HFFc6 (cell line): ENCODE measurements at regions not wholly inside any gene's neighbourhood (a gene's known extent, or its start where the extent isn't known, plus 50 kb on each side); places are given as distances from the start of the nearest gene placed in this dataset.

Experiments used
- DNase-seq: peaks from one replicate; pipeline ENCODE4 v3.0.0-alpha.2; 2018
- H3K27ac Mint-ChIP-seq: 2 replicates; pipeline ENCODE4 v1.8.0; 2020; ENCODE audit warnings: mild to moderate bottlenecking, mixed read lengths
- H3K27me3 Mint-ChIP-seq: 2 replicates; pipeline ENCODE4 v1.8.0; 2021; ENCODE audit warnings: mild to moderate bottlenecking, moderate library complexity, mixed read lengths; ENCODE audit not compliant: insufficient read depth
- H3K36me3 Mint-ChIP-seq: 2 replicates; pipeline ENCODE4 v1.8.0; 2021; ENCODE audit warnings: low read depth, mixed read lengths
- H3K4me1 Mint-ChIP-seq: 2 replicates; pipeline ENCODE4 v1.8.0; 2020; ENCODE audit warnings: low read depth, mixed read lengths
- H3K4me3 Mint-ChIP-seq: 2 replicates; pipeline ENCODE4 v1.8.0; 2020; ENCODE audit warnings: mild to moderate bottlenecking, moderate library complexity, mixed read lengths
- H3K9me3 Mint-ChIP-seq: 2 replicates; pipeline ENCODE4 v1.8.0; 2020; ENCODE audit warnings: mild to moderate bottlenecking, mixed read lengths
- TF ChIP-seq, protein P1 (sequence below): fragments of 200-600 bp; sonication (generic); IDR thresholded peaks from 2 replicates; pipeline ENCODE4 v1.5.0; 2021; ENCODE audit warnings: antibody characterized with exemption, mild to moderate bottlenecking

GRCh38 chr2:128555433-128555832, 236.8 kb upstream of the HS6ST1 start:
- H3K27ac Mint-ChIP-seq = no peak overlapping the region
- H3K4me1 Mint-ChIP-seq = peaks cover 11% of the 10 kb centered on the region
- TF ChIP-seq, protein P1, sequence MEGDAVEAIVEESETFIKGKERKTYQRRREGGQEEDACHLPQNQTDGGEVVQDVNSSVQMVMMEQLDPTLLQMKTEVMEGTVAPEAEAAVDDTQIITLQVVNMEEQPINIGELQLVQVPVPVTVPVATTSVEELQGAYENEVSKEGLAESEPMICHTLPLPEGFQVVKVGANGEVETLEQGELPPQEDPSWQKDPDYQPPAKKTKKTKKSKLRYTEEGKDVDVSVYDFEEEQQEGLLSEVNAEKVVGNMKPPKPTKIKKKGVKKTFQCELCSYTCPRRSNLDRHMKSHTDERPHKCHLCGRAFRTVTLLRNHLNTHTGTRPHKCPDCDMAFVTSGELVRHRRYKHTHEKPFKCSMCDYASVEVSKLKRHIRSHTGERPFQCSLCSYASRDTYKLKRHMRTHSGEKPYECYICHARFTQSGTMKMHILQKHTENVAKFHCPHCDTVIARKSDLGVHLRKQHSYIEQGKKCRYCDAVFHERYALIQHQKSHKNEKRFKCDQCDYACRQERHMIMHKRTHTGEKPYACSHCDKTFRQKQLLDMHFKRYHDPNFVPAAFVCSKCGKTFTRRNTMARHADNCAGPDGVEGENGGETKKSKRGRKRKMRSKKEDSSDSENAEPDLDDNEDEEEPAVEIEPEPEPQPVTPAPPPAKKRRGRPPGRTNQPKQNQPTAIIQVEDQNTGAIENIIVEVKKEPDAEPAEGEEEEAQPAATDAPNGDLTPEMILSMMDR = no peak
- DNase-seq = no peak
- H3K4me3 Mint-ChIP-seq = no peak overlapping the region
- H3K27me3 Mint-ChIP-seq = peaks cover 6% of the 10 kb centered on the region
- no peaks in the 10 kb centered on the region for H3K36me3 Mint-ChIP-seq
- no peaks in the 10 kb centered on the region for H3K9me3 Mint-ChIP-seq

DNA sequence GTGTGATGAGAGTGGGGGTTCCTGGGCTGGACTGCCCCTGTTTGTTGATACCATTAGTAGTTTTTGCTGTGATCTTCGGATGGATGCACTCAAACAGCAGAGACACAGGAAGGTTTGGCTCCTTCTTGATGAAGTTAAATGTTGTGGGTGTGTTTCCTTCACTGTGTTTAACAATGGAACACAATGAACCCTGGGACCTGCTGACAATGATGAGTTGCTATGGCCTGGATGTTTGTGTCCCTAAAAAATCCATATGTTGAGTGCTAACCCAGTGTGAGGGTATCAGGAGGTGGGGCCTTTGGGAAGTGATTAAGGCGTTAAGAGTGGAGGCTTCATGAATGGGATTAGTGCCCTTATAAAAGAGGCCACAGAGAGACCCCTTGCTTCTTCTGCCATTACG, 237.4 kb upstream of the HS6ST1 start:
- no peak overlapping the region for H3K27ac Mint-ChIP-seq
- no peak overlapping the region for H3K4me3 Mint-ChIP-seq
- H3K36me3 Mint-ChIP-seq = no peaks in the 10 kb centered on the region
- no peak for DNase-seq
- TF ChIP-seq, protein P1 = no peak
- no peaks in the 10 kb centered on the region for H3K9me3 Mint-ChIP-seq
- H3K27me3 Mint-ChIP-seq = peaks cover 8% of the 10 kb centered on the region
- H3K4me1 Mint-ChIP-seq = peaks cover 11% of the 10 kb centered on the region

DNA sequence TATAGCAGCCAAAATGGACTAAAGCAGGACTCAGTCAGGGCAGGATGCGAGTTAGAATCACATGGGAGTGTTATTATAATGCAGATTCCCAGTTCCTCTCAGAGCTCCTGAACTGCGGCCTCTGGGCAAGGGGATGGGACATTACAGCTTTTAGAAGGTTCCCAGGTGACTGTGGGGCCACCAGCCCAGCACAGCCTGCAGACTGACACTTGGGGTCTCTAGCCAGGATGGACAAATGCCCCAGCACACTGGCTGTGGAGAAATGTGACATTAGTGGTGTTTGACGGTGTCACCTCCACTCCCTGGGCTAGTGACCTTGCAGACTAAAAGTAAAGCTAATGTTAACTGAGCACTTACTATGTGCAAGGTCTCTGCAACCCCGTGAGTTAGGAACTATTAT, 238.0 kb upstream of the HS6ST1 start:
- no peak for DNase-seq
- H3K27ac Mint-ChIP-seq = no peak overlapping the region
- peaks cover 16% of the 10 kb centered on the region for H3K4me1 Mint-ChIP-seq
- H3K27me3 Mint-ChIP-seq = peaks cover 8% of the 10 kb centered on the region
- no peaks in the 10 kb centered on the region for H3K36me3 Mint-ChIP-seq
- TF ChIP-seq, protein P1 = no peak
- H3K4me3 Mint-ChIP-seq = no peak overlapping the region
- no peaks in the 10 kb centered on the region for H3K9me3 Mint-ChIP-seq

GRCh38 chr2:128557069-128557468, 238.4 kb upstream of the HS6ST1 start:
- Mint-ChIP-seq H3K36me3 (no peaks in the 10 kb centered on the region), H3K27me3 (peaks cover 8% of the 10 kb centered on the region), H3K4me1 (peaks cover 20% of the 10 kb centered on the region), H3K27ac (no peak overlapping the region), H3K9me3 (no peaks in the 10 kb centered on the region), H3K4me3 (no peak overlapping the region)
- TF ChIP-seq, protein P1 = no peak
- no peak for DNase-seq

- TF ChIP-seq, protein P1 = no peak
- DNase-seq = peak; percentile 3
- Mint-ChIP-seq H3K9me3 (no peaks in the 10 kb centered on the region), H3K4me1 (peaks cover 28% of the 10 kb centered on the region), H3K27me3 (peaks cover 8% of the 10 kb centered on the region), H3K27ac (no peak overlapping the region), H3K36me3 (no peaks in the 10 kb centered on the region), H3K4me3 (no peak overlapping the region)
Observed at GRCh38 chr2:128557831-128558241, 239.2 kb upstream of the HS6ST1 start.

DNA sequence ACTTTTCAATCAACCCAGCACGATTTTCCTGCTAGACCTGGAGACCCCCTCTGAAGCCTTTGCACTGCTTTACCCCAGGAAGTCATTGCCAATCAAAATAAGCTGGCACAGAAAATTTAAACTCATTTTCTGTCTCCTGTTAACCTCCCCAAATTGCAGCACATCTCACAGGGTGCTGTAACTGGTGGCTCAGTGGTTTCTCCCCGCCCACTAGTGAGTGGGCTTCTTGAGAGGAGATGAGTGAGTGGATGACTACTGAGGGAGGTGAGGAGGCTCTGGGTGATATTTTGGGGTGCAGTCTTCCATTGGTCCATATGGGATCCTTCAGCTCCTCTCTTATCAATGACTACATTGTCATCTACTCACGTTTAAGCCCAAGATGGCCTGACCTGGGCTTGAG, 239.8 kb upstream of the HS6ST1 start:
- no peak overlapping the region for H3K4me3 Mint-ChIP-seq

More for the DNA sequence above, 239.8 kb upstream of the HS6ST1 start:
- peaks cover 34% of the 10 kb centered on the region for H3K4me1 Mint-ChIP-seq
- H3K9me3 Mint-ChIP-seq = no peaks in the 10 kb centered on the region
- no peak for DNase-seq
- no peak overlapping the region for H3K27ac Mint-ChIP-seq
- TF ChIP-seq, protein P1 = no peak
- H3K36me3 Mint-ChIP-seq = no peaks in the 10 kb centered on the region
- peaks cover 8% of the 10 kb centered on the region for H3K27me3 Mint-ChIP-seq
